GM19372 (cell line): ENCODE measurements at regions not wholly inside any gene's neighbourhood (a gene's known extent, or its start where the extent isn't known, plus 50 kb on each side); places are given as distances from the start of the nearest gene placed in this dataset.

Source experiments
- ATAC-seq: cut with Tn5 transposase; IDR thresholded peaks from one replicate; pipeline ENCODE4 v1.9.1; 2021; ENCODE audit warnings: mild to moderate bottlenecking, low read depth, moderate library complexity; ENCODE audit not compliant: unreplicated experiment

DNA sequence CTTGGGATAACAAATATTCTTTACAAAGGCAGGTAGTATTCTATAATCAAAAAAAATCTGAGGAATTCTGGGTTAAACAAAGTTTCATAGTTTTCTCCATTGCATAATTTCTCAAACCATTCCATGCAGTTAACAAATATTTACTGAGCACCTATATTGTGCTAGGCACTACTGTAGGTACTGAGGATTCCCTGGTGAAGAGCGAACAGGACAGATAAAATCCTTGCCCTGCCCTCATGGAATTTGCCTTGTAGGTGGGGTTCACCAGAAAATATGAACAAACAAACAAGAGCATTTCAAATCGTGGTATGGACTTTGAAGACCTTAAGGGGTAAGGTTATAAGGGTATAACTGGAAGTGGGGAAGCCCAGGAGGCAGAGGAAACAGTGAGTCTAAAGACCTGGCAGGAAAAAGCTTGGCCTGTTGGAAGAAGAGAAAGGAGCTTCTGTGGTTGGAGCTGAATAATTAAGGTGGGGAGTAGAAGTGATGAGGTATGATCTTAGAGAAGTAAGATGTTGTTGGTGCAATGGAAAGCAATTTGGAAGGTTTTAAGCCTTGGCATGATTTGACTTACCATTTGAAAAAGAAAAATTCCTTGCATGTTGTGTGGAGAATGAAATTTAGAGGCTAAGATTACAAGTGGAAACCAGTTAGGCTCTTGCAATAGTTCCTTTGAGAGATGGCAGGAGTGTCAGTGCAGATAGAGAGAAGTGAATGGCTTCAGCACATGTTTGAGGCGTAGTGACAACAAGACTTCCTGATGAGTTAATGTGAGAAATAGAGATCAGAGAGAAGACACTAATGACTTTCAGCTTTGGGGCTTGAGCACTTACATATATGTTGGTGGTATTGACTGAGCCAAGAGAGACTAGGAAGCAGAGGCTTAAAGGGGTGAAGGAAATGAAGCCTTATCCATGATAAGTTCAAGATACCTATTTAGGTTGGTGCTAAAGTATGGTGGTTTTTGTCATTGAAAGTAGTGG, 55.7 kb upstream of the PICALM start:
- ATAC-seq = no peak

DNA sequence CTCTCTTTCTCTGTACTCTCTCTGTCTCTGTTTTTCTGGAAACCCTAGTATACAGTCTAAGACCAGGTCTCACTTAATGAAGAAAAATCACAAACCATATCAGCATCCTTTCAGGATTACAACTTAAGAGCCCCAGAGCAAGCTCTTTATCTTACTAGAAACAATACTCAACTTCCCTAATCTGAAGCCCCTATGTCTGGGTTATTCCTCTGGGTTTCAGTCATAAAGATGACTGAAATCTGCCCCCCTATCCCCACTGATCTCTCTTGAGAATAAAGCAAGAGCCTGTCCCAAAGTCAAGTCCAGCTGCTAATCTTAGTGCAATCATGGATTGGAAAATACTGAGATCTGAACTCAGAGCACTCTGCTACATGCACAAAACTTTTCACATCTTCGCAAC, 53.9 kb upstream of the PICALM start:
- no peak for ATAC-seq

DNA sequence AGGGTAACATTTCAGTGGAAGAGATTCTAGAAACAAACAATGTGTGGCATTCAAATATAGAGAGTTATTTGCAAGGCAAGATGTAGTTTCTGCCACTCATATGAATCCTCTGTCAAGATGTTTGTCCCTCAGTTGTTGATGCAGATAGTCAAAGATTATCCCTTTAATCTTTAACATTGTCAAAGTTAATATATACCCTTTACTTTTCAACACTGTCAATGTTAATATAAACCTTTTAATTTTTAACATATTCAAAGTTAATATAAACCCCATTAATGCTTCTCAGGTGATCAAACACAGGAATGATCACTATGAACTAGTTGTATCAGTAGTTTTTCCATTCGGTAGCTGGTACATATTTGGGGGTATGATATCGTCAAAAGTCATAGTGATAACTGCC, 51.9 kb upstream of the PICALM start:
- ATAC-seq = no peak

DNA sequence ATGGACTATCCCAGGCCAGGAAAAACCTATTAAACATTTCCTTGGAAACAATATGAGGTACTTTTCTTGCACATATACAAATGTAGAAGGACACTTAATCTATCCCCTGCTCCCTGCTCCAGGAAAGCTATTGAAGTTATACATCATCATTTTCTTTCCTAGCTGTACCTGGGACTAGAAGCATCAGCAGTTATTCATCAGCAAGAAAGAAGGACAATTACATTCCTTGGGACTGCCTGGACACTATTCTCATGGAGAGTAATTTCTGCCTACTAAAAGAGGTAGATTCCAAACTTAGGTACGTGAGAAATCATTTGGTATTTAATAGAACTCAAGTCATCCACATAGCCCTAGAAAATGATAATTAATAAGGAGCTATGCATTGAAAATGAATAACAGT, 51.0 kb upstream of the PICALM start:
- ATAC-seq = no peak

DNA sequence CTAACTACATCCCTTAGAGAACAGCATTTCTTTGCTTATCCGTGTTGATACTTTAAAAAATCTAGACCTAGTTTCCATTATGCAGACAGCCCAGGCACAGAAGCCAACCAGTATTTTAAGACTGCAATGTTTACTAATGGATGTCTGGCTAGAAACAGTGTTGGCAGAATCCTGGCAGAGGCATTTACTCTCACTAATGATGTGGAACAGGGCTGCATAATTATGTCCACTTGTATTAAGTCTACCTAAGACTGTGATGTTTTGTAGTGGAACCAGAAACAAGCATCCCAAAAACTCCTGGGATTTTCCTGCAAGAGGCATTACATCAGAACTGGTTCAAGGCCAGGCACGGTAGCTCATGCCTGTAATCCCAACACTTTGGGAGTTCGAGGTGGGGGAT, 50.2 kb upstream of the PICALM start:
- ATAC-seq = no peak
